Astrocyte (in vitro differentiated cells and primary cell): ENCODE measurements at regions not wholly inside any gene's neighbourhood (a gene's known extent, or its start where the extent isn't known, plus 50 kb on each side); places are given as distances from the start of the nearest gene placed in this dataset.
A peak's percentile ranks its signal among the peaks of the same experiment; 100 is the strongest.

Source experiments
- DNase-seq: peaks from one replicate; pipeline ENCODE4 v3.0.0-alpha.2; 2010; ENCODE audit warnings: low read depth
- FAIRE-seq: peaks from 2 replicates; lab custom pipeline; 2011; peaks lifted over from hg19 to GRCh38; lab: Jason Lieb, UNC
- H2AFZ ChIP-seq: 2 replicates; pipeline ENCODE4 v1.6.0; 2012; ENCODE audit warnings: low read depth, low read length, inconsistent platforms
- H3K27ac ChIP-seq: 2 replicates; pipeline ENCODE4 v1.5.1; 2011; ENCODE audit warnings: low read depth, low read length, inconsistent platforms
- H3K27me3 ChIP-seq: 2 replicates; pipeline ENCODE4 v1.6.0; 2011; ENCODE audit warnings: low read length, inconsistent platforms; ENCODE audit not compliant: insufficient read depth
- H3K36me3 ChIP-seq: 2 replicates; pipeline ENCODE4 v1.5.1; 2011; ENCODE audit warnings: low read length, inconsistent platforms; ENCODE audit not compliant: insufficient read depth
- H3K4me1 ChIP-seq: 2 replicates; pipeline ENCODE4 v1.5.1; 2011; ENCODE audit warnings: low read length, inconsistent platforms; ENCODE audit not compliant: insufficient read depth
- H3K4me2 ChIP-seq: 2 replicates; pipeline ENCODE4 v1.6.0; 2012; ENCODE audit warnings: low read length, inconsistent platforms
- H3K4me3 ChIP-seq: 2 replicates; pipeline ENCODE4 v1.5.1; 2011; ENCODE audit warnings: low read depth, mild to moderate bottlenecking, low read length, inconsistent platforms; ENCODE audit not compliant: insufficient read depth
- H3K79me2 ChIP-seq: 2 replicates; pipeline ENCODE4 v1.6.0; 2012; ENCODE audit warnings: mild to moderate bottlenecking, low read length, inconsistent platforms; ENCODE audit not compliant: insufficient read depth
- H3K9ac ChIP-seq: 2 replicates; pipeline ENCODE4 v1.6.0; 2012; ENCODE audit warnings: mild to moderate bottlenecking, low read length, inconsistent platforms
- H3K9me3 ChIP-seq: 2 replicates; pipeline ENCODE4 v1.5.1; 2012; ENCODE audit warnings: low read depth, mild to moderate bottlenecking, low read length, inconsistent platforms; ENCODE audit not compliant: insufficient read depth
- H4K20me1 ChIP-seq: 2 replicates; pipeline ENCODE4 v1.6.0; 2012; ENCODE audit warnings: low read length, inconsistent platforms; ENCODE audit not compliant: insufficient read depth
- H3K27ac Mint-ChIP-seq: one replicate; pipeline ENCODE4 v1.8.0; 2021; ENCODE audit warnings: mild to moderate bottlenecking, mixed read lengths; ENCODE audit not compliant: unreplicated experiment
- H3K27me3 Mint-ChIP-seq: one replicate; pipeline ENCODE4 v1.8.0; 2021; ENCODE audit warnings: low read depth, mixed read lengths; ENCODE audit not compliant: unreplicated experiment
- H3K36me3 Mint-ChIP-seq: one replicate; pipeline ENCODE4 v1.8.0; 2021; ENCODE audit warnings: low read depth, mixed read lengths; ENCODE audit not compliant: unreplicated experiment
- H3K4me1 Mint-ChIP-seq: one replicate; pipeline ENCODE4 v1.8.0; 2021; ENCODE audit warnings: low read depth, mixed read lengths; ENCODE audit not compliant: unreplicated experiment
- H3K4me3 Mint-ChIP-seq: one replicate; pipeline ENCODE4 v1.8.0; 2021; ENCODE audit warnings: mild to moderate bottlenecking, moderate library complexity, mixed read lengths; ENCODE audit not compliant: unreplicated experiment
- H3K9me3 Mint-ChIP-seq: one replicate; pipeline ENCODE4 v1.8.0; 2021; ENCODE audit warnings: mild to moderate bottlenecking, mixed read lengths; ENCODE audit not compliant: unreplicated experiment
- EZH2 ChIP-seq: IDR thresholded peaks from 2 replicates; pipeline ENCODE4 v1.6.1; 2012; ENCODE audit warnings: mild to moderate bottlenecking, low read length, inconsistent platforms; ENCODE audit not compliant: insufficient read depth
- TF ChIP-seq, protein P1 (sequence below): IDR thresholded peaks from 2 replicates; pipeline ENCODE4 v1.5.1; 2011; ENCODE audit warnings: low read depth, mild to moderate bottlenecking, inconsistent platforms, low read length, moderate library complexity; ENCODE audit not compliant: insufficient read depth

DNA sequence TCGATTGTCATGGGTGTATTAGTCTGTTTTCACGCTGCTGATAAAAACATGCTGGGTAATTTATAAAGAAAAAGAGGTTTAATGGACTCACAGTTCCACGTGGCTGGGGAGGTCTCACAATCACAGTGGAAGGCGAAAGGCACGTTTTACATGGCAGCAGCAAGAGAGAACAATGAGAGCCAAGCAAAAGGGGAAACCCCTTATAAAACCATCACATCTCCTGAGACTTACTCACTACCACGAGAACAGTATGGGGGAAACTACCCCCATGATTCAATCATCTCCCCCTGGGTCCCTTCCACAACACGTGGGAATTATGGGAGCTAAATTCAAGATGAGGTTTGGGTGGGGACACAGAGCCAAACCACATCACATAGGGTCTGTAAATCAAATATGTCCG lies 167.4 kb upstream of the XYLT1 start:
- H3K4me2 ChIP-seq: no peak overlapping the region
- TF ChIP-seq, protein P1, sequence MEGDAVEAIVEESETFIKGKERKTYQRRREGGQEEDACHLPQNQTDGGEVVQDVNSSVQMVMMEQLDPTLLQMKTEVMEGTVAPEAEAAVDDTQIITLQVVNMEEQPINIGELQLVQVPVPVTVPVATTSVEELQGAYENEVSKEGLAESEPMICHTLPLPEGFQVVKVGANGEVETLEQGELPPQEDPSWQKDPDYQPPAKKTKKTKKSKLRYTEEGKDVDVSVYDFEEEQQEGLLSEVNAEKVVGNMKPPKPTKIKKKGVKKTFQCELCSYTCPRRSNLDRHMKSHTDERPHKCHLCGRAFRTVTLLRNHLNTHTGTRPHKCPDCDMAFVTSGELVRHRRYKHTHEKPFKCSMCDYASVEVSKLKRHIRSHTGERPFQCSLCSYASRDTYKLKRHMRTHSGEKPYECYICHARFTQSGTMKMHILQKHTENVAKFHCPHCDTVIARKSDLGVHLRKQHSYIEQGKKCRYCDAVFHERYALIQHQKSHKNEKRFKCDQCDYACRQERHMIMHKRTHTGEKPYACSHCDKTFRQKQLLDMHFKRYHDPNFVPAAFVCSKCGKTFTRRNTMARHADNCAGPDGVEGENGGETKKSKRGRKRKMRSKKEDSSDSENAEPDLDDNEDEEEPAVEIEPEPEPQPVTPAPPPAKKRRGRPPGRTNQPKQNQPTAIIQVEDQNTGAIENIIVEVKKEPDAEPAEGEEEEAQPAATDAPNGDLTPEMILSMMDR: no peak
- no peak for TF ChIP-seq EZH2
- no peak overlapping the region for H3K4me3 ChIP-seq
- no peaks in the 10 kb centered on the region for H4K20me1 ChIP-seq
- no peaks in the 10 kb centered on the region for H3K27me3 ChIP-seq
- no peaks in the 10 kb centered on the region for H3K79me2 ChIP-seq
- H2AFZ ChIP-seq: no peak overlapping the region
- H3K9me3 Mint-ChIP-seq: no peaks in the 10 kb centered on the region
- no peaks in the 10 kb centered on the region for H3K36me3 ChIP-seq
- no peak overlapping the region for H3K27ac Mint-ChIP-seq
- H3K27ac ChIP-seq: no peak overlapping the region
- no peaks in the 10 kb centered on the region for H3K36me3 Mint-ChIP-seq
- no peak overlapping the region for H3K4me3 Mint-ChIP-seq
- FAIRE-seq (no peak), DNase-seq (no peak)
- peaks cover 6% of the 10 kb centered on the region for H3K27me3 Mint-ChIP-seq
- no peaks in the 10 kb centered on the region for H3K4me1 Mint-ChIP-seq
- no peaks in the 10 kb centered on the region for H3K9me3 ChIP-seq
- no peaks in the 10 kb centered on the region for H3K4me1 ChIP-seq
- H3K9ac ChIP-seq: no peak overlapping the region

DNA sequence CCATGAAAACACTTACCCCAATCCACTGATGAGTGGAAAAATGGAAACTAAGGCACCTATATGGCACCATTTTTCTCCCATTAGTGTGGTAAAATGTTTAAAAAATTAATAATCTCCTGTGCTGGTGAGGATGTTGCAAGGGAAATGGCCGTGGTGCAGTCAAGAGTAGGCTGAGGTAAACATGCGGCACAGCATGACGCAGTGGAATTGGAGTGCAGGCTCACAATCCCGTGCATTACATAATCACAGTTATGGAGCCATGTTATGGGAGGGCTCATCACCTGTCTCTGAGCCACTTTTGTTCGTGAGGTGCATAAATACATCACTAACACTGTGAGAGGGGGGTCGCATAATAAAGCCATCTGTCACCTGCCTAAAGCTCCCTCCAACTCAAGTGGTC lies 164.4 kb upstream of the XYLT1 start:
- H3K4me3 ChIP-seq: no peak overlapping the region
- H3K4me3 Mint-ChIP-seq: no peak overlapping the region
- H3K79me2 ChIP-seq: no peaks in the 10 kb centered on the region
- H4K20me1 ChIP-seq: no peaks in the 10 kb centered on the region
- no peak overlapping the region for H3K27ac ChIP-seq
- H3K27me3 ChIP-seq: no peaks in the 10 kb centered on the region
- no peak for FAIRE-seq
- H3K36me3 Mint-ChIP-seq: no peaks in the 10 kb centered on the region
- no peaks in the 10 kb centered on the region for H3K36me3 ChIP-seq
- H2AFZ ChIP-seq: no peak overlapping the region
- H3K4me1 ChIP-seq: no peaks in the 10 kb centered on the region
- H3K27me3 Mint-ChIP-seq: no peaks in the 10 kb centered on the region
- H3K9me3 ChIP-seq: no peaks in the 10 kb centered on the region
- no peak overlapping the region for H3K27ac Mint-ChIP-seq
- H3K9me3 Mint-ChIP-seq: no peaks in the 10 kb centered on the region
- DNase-seq: no peak
- no peaks in the 10 kb centered on the region for H3K4me1 Mint-ChIP-seq
- H3K9ac ChIP-seq: no peak overlapping the region
- TF ChIP-seq EZH2: no peak
- TF ChIP-seq, protein P1: no peak
- no peak overlapping the region for H3K4me2 ChIP-seq

DNA sequence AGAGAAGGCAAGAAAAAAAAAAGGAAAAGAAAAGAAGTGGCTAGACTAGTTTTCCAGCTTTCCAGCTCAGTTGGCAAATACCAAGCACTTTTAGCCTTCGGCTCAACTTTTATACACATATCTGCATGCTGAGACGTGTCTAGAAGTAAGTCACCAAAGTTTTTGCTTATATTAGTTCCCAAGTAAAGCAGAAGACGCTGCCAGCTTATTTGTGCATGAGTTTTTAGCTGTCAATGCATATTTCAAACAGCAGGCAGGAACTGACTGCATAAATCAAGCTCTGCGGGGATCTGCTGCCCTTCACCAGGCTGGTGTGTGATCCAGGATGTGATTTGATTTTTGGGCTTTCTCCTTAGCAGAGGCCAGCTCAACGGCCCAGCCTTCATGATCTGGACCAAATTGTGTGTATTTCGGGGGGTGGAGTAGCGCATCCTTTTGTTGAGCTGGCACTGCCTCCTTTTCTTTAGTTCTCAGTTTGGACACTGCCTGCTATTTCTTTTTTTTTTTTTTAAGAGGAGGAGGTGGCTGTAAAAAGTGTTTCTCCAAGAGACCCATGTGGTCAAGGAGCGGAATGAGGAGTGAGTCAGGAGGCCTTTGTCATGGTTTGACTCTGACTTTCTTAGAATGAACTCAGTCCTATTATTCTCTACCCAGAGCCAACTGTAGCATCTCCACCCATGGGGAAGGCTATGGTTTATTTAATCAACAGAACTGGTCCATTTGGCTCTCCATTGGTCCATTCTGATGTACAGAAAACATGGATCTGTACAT lies 162.6 kb upstream of the XYLT1 start:
- Mint-ChIP-seq H3K27me3 (peaks cover 3% of the 10 kb centered on the region), H3K27ac (no peak overlapping the region), H3K4me1 (no peaks in the 10 kb centered on the region), H3K4me3 (no peak overlapping the region), H3K9me3 (no peaks in the 10 kb centered on the region), H3K36me3 (no peaks in the 10 kb centered on the region)
- Histone ChIP-seq H3K4me1 (no peaks in the 10 kb centered on the region), H3K27me3 (no peaks in the 10 kb centered on the region), H2AFZ (no peak overlapping the region), H3K79me2 (no peaks in the 10 kb centered on the region), H3K4me2 (no peak overlapping the region), H3K9me3 (no peaks in the 10 kb centered on the region), H3K4me3 (no peak overlapping the region), H3K27ac (no peak overlapping the region), H3K36me3 (no peaks in the 10 kb centered on the region), H3K9ac (no peak overlapping the region), H4K20me1 (no peaks in the 10 kb centered on the region)
- TF ChIP-seq, protein P1: no peak
- TF ChIP-seq EZH2: no peak
- DNase-seq (peak; percentile 18), FAIRE-seq (no peak)
